Anterior cingulate cortex (tissue), 58 donors: ENCODE measurements at regions not wholly inside any gene's neighbourhood (a gene's known extent, or its start where the extent isn't known, plus 50 kb on each side); places are given as distances from the start of the nearest gene placed in this dataset.
"Not testable (repeated sequence)": the region's sequence is repeated elsewhere in the genome, so short reads cannot be mapped to it uniquely, and the experiment has no call there.

Experiments
- DNase-seq, 58 donors: peaks; one replicate each; lab custom pipeline; 2025; lab: John Stamatoyannopoulos, UW

DNA sequence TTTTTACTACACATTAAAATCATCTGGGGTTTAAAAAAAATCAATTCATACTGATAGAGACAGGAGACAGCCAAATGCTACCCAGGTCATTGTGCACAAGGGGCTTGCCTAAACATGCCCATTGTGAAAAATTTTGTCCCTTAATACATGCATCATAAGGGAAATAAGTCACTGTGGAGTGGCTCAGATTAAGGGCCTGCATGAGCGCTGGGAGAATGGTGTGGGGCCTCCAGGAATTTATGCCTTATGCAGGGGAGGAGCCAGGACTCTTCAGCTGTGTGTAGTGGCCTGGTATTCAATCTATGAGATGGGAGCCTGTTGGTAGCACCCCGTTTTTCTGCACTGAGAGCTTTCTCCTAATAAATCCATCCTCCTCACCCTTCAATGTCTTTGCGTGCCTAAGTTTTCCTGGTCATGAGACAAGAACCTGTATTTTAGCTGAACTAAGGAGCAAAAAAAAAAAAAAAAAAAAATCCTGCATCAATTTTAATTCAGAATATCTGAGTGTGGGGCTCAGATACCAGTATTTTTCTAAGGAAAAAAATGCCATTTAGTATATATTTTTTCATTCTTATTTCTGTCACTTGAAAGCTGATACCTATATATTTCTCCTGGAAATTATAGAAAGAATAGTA, 997.6 kb upstream of the ATXN8OS start:
- no peak for DNase-seq

DNA sequence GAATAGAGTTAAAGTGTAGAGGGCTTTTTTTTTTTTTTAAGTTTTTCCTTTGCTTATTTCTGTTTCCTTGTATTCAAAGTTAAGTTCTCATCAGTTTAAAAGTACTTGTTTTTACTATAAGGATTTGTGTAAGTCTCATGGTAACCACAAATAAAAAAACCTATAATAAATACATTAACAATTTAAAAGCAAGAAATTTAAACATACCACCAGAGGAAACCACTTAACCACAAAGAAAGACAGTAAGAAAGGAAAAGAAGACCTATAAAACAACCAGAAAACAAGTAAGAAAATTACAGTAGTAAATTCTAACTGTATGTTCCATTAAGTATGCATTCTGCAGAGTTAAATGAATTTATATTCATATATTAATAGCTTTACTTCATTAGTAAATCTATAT, 999.1 kb upstream of the ATXN8OS start:
- no peak for DNase-seq

- no peak for DNase-seq
These were observed 1000.2 kb upstream of the ATXN8OS start for GRCh38 chr13:69107436-69107835.

DNA sequence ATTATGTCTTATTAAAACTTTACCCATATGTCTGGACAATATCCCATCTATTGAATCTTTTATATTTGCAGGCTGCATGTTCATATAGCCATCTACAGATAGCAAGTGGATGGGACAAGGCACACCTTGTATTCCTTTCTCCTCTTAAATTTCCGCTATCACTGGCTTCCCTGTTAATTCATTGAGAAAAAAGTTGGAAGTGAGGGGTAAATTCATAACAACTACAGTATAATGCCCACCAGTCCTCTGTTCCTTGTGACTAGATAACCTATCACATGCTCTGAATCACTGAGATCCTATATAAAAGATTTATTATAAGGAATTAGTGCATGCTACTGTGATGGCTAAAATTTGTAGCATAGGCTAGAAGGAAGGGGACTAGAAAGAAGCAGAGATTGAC, 1005.8 kb upstream of the ATXN8OS start:
- no peak for DNase-seq

GRCh38 chr13:69094485-69094884, 1013.1 kb upstream of the ATXN8OS start:
- no peak for DNase-seq

- DNase-seq: no peak
These were observed 1014.9 kb upstream of the ATXN8OS start for GRCh38 chr13:69092615-69093322.

DNA sequence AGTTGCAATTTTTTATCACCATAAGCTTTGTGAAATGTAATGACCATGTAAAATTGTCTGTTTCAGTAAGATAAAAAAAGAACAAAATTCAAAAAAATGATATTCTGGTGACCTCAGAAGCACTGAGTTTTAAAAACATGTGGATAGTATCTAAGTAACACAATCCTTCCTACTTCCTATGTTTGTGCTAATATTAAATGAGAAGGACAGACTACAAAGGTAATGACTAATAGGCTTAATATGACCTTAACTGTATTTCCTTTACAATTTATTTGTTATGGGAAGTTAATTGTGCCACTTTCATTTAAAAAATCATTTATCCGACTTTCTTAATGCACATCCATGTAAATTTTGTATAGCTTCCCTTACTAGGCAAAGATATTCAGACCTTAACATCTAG, 1030.4 kb upstream of the ATXN8OS start:
- DNase-seq: no peak

- DNase-seq: no peak
These were observed 1038.0 kb upstream of the ATXN8OS start for GRCh38 chr13:69069554-69070133.

DNA sequence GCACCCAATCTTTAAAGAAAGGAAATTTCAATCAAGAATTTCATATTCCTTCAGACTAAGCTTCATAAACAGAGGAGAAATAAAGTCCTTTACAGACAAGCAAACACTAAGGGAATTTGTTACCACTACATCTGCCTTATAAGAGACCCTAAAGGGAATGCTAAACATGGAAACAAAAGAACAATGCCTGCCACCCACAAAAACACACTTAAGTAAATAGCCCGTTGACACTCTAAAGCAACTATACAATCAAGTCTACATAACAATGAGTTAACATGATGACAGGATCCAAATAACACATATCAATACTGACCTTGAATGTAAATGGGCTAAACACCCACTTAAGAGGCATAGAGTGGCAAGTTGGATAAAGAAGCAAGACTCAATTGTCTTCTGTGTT, 1056.9 kb upstream of the ATXN8OS start:
- no peak for DNase-seq

- no peak for DNase-seq
These were observed 1063.0 kb upstream of the ATXN8OS start for GRCh38 chr13:69044629-69045028.

GRCh38 chr13:69040898-69041297, 1066.7 kb upstream of the ATXN8OS start:
- no peak for DNase-seq

DNA sequence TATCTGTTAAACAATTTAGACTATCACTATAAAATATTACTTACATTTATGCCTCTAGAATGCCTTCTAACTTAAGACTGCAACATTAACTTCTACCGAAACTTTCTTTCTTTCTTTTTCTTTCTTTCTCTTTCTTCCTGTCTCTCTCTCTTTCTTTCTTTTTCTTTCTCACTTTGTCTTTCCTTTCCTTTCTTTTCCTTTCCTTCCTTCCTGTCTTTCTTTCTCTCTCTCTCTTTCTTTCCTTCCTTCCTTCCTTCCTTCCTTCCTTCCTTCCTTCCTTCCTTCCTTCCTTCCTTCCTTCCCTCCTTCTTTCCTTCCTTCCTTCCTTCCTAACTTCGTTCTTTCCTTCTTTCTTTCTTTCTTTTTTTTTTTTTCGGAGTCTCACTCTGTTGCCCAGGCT, 1071.9 kb upstream of the ATXN8OS start:
- DNase-seq: no peak

DNA sequence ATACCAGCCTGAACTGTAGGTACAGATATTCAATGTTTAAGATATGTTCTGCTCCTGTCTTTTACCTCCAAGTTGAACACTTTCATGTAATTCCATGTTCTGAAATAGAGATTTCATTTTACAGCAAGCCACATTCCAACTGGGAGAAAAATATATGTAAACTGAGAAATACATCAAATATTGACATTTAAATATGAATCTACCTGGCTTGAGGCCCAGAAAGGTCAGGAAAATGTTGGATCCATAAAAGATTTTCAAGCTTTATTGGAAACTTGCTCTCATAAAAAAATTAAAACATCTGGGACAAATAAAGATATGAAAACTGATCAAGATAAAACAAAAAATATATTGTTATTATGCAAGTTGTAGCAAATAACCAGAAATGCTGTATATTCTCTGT, 1078.7 kb upstream of the ATXN8OS start:
- DNase-seq: no peak

DNA sequence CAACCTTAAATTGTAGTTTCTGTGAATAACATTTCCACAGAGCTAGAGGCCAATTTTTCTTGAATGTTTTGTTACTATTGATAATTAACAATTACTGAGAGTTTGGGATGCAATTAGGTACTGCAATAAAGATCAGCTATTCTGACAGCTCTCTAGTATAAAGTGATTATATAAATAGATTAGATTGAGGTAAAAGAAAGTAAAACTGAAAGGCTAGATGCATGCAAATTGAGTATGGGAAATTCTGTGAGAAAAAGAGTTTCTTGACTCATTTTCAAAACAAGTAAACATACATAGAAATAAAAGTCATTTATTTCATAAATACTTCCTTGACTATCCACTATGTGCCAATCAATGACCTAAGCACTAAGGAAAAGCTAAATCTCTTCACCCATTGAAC, 1087.5 kb upstream of the ATXN8OS start:
- no peak for DNase-seq

GRCh38 chr13:69018173-69018572, 1089.5 kb upstream of the ATXN8OS start:
- DNase-seq: not testable (repeated sequence)

DNA sequence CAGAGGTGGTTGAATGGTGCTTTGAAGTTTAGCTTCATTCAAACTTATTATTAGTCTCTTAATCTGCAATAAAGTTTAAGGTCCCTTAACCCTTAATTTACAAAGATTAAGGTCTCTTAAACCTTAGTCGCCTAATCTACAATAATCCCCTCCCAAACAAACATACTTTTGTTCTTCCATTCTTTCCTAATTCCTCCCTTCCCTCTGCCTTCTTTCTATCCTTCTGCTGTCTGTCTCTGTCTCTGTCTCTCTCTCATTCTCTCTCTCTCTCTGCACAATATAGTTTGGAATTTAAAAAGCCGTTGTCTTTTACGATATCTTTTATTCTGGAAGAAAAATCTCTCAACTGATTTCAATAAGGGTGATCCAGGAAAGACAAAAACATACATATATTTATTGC, 1096.8 kb upstream of the ATXN8OS start:
- DNase-seq: no peak

- DNase-seq: no peak
These were observed 1099.1 kb upstream of the ATXN8OS start for GRCh38 chr13:69008499-69008898.

DNA sequence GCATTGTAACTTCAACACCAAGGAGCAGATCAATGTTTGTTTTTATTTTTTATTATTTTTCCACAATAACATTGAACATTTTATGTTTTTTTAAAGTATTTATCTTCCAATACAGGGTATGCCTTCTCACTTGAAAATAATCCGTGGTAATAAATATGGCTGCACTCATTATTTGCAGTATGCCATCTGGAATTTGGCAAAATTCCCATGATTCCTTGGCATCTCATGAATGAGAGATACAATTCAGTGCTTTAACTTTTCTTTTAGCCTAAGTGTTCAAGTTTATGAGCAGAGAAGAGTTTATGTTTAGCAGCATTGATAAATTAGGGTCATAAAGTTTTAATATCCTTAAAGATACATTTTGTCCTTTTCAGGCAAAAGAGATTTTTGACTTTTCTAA, 1109.6 kb upstream of the ATXN8OS start:
- no peak for DNase-seq

- no peak for DNase-seq
These were observed 1111.0 kb upstream of the ATXN8OS start for GRCh38 chr13:68996668-68997025.

- DNase-seq: no peak
These were observed 1111.5 kb upstream of the ATXN8OS start for GRCh38 chr13:68995972-68996667.

GRCh38 chr13:68993154-68993553, 1114.5 kb upstream of the ATXN8OS start:
- DNase-seq: no peak

DNA sequence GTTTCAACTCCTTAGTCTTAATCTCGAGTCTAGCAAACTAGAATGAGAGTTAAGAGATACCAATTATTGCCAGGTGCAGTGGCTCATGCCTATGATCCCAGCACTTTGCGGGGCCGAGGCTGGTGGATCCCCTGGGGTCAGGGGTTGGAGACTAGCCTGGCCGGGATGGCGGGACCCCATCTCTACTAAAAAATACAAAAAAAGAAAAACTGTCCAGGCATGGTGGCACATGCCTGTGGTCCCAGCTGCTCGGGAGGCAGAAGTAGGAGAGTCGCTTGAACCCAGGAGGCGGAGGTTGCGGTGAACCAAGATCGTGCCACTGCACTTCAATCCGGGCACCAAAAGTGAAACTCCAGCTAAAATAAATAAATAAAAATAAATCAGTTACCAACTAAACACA, 1119.5 kb upstream of the ATXN8OS start:
- DNase-seq: no peak
